Transverse colon (tissue), 4 donors: ENCODE measurements at regions not wholly inside any gene's neighbourhood (a gene's known extent, or its start where the extent isn't known, plus 50 kb on each side); places are given as distances from the start of the nearest gene placed in this dataset.

Experiments used
- DNase-seq: peaks from one replicate; pipeline ENCODE4 v3.0.0-alpha.2; 2019
- H3K27ac ChIP-seq, 4 donors: fragments of 200-600 bp; sonication (generic); 2 replicates each; pipeline ENCODE4 v1.5.1; 2016 to 2018; ENCODE audit warnings: inconsistent platforms in 4 of 4
- H3K27me3 ChIP-seq: fragments of 200-600 bp; sonication (generic); 2 replicates; pipeline ENCODE4 v1.5.1; 2017; ENCODE audit warnings: inconsistent platforms
- H3K36me3 ChIP-seq, 4 donors: fragments of 200-600 bp; sonication (generic); 2 replicates each; pipeline ENCODE4 v1.5.1; 2017 to 2019; ENCODE audit warnings: inconsistent platforms in 4 of 4
- H3K4me1 ChIP-seq, 4 donors: fragments of 200-600 bp; sonication (generic); 2 replicates each; pipeline ENCODE4 v1.5.1; 2017 to 2020; ENCODE audit warnings: inconsistent platforms in 4 of 4
- H3K4me3 ChIP-seq, 4 donors: fragments of 200-600 bp; sonication (generic); 1 replicate in 1 of 4; 2 replicates in 3 of 4; pipeline versions ENCODE4 v1.5.1 to v1.6.1; 2017 to 2019; ENCODE audit warnings: inconsistent platforms in 4 of 4
- H3K9me3 ChIP-seq, 2 donors: fragments of 200-600 bp; sonication (generic); 2 replicates each; pipeline ENCODE4 v1.5.1; 2017 to 2019; ENCODE audit warnings: inconsistent platforms in 2 of 2
- EP300 ChIP-seq: sonication (generic); formaldehyde crosslinking; IDR thresholded peaks from one replicate; pipeline ENCODE4 v1.6.1; 2017; ENCODE audit warnings: antibody characterized with exemption, low read depth
- POLR2A ChIP-seq: fragments of 450-650 bp; IDR thresholded peaks from one replicate; pipeline ENCODE4 v1.6.1; 2016; ENCODE audit warnings: antibody characterized with exemption, mild to moderate bottlenecking, moderate library complexity
- POLR2AphosphoS5 ChIP-seq, 3 donors: sonication (generic); formaldehyde crosslinking; IDR thresholded peaks; one replicate each; pipeline ENCODE4 v1.6.1; 2016; ENCODE audit warnings: antibody characterized with exemption in 3 of 3
- WGBS, 2 donors: methylation state at CpG; one replicate each; pipeline ENCODE4 v1.1.5; 2018; ENCODE audit warnings: low coverage in 1 of 2; 5-methylcytosine and 5-hydroxymethylcytosine counted together
- in situ Hi-C, 4 donors: fragments of 200-750 bp; cut with MboI; loops; one replicate each; pipeline versions ENCODE4 v1.15.0 to v1.15.1; 2017; ENCODE audit warnings: low sequenced_read_pairs in 3 of 4, low pct_ligation_motif_present in 1 of 4, low pct_unique_long_range_greater_than_20kb in 1 of 4
- intact Hi-C: fragments of 100-400 bp; cut with DNase I; formaldehyde crosslinking; loops from one replicate; pipeline ENCODE4 v1.15.1; 2023; ENCODE audit warnings: low total_unique reads
- TF ChIP-seq, protein P1 (sequence below), 5 experiments: fragments of 200-600 bp in 3 of 5; fragments of 450-650 bp in 2 of 5; sonication (generic) in 3 of 5; IDR thresholded peaks; 1 replicate in 2 of 5; 2 replicates in 3 of 5; pipeline ENCODE4 v1.5.1; 2016 to 2017; ENCODE audit warnings: antibody characterized with exemption in 5 of 5, inconsistent platforms in 3 of 5, mild to moderate bottlenecking in 2 of 5, moderate library complexity in 1 of 5

DNA sequence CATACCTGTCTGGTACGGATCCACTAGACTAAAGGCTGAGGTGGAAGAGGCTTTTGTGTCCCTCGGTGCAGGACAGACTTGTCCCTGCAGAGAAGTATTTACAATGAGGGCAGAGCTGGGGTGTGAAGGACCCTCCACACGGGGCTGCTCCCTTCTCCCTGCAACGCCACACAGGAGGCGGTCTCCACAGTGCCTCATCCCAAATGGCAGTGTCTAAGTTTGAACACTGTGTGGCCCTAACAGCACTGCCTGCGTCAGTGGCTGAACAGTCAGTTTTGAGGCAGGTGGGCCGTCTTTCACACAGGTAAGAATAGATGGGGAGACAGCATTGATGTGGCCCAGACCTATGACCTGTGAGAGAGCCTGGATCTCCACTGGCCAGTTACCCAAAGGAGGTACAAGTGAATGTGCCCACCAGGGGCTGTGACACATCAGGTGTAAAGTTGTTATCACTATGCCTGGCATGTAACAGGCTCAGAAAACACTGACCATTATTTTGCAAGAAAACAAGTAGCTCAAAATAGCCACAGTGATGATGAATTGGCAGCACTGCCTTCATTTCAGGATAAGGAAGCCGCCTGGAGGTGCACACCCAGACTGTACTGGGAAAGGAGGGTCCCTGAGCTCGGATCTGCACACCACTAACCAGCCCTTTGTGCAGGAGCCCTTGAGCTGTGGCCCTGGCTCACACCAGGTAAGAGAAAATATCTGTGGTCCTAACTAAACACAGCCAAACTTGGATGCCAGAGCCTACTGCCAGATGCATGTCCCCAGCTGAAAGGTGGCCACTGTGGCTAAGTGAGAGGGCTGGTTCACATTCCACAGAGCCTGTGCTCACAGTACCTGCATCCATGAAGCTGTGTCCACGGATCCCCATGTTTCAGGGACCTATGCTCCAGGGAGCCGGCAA lies 246.7 kb downstream of the DLL1 start:
- in situ Hi-C loops = no loop called here
- Histone ChIP-seq H3K36me3 (no peaks in the 10 kb centered on the region), H3K9me3 (no peaks in the 10 kb centered on the region), H3K27ac (no peak overlapping the region), H3K4me1 (peaks cover 0 to 23% (median 6%) of the 10 kb centered on the region in 4 donors), H3K4me3 (no peak overlapping the region), H3K27me3 (no peaks in the 10 kb centered on the region)
- no peak for DNase-seq
- intact Hi-C loops = no loop called here
- WGBS, 2 donors = 83 to 100% methylated on average over 2 to 11 of the region's 11 CpGs
- TF ChIP-seq POLR2AphosphoS5 (IDR thresholded peaks at IDR 0.05) (no peak), EP300 (no peak), POLR2A (no peak)
- TF ChIP-seq, protein P1, sequence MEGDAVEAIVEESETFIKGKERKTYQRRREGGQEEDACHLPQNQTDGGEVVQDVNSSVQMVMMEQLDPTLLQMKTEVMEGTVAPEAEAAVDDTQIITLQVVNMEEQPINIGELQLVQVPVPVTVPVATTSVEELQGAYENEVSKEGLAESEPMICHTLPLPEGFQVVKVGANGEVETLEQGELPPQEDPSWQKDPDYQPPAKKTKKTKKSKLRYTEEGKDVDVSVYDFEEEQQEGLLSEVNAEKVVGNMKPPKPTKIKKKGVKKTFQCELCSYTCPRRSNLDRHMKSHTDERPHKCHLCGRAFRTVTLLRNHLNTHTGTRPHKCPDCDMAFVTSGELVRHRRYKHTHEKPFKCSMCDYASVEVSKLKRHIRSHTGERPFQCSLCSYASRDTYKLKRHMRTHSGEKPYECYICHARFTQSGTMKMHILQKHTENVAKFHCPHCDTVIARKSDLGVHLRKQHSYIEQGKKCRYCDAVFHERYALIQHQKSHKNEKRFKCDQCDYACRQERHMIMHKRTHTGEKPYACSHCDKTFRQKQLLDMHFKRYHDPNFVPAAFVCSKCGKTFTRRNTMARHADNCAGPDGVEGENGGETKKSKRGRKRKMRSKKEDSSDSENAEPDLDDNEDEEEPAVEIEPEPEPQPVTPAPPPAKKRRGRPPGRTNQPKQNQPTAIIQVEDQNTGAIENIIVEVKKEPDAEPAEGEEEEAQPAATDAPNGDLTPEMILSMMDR (IDR thresholded peaks at IDR 0.05) = no peak

DNA sequence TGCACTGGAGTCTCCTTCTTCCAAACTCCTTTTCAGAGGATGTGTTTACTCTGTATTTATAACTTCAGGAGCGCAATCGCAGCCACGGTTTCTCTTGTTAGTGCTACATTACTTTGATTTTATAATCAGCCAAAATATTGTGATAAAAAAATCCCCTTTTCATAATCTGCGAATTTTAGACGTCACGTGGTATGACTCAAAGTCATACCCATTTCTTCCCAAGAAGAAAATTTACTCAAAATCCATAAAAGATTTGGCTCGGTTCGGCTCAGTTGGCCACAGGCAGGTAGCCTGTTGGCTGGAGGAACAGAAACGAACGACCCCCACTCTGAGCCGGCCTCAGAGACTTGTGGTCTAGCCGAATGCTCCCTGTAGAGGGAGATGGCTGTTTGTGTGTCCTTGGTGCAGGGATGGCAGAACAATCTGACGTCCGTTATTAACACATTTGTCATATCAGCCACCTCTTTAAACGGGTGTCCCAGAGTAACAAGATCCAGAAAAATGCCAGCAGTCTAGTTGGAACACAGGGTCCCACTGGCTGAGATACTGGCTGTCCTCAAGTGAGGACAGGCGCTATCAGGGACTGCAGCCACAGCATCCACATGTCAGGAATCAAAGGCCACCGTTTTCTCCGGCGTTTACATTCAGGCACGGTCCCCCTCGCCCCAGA lies 247.6 kb downstream of the DLL1 start:
- Histone ChIP-seq H3K4me1 (peaks cover 0 to 17% (median 6%) of the 10 kb centered on the region in 4 donors), H3K27me3 (no peaks in the 10 kb centered on the region), H3K27ac (no peak overlapping the region), H3K4me3 (no peak overlapping the region), H3K9me3 (no peaks in the 10 kb centered on the region), H3K36me3 (no peaks in the 10 kb centered on the region)
- intact Hi-C loops = no loop called here
- in situ Hi-C loops = no loop called here
- no peak for DNase-seq
- no peak for TF ChIP-seq POLR2A
- no peak for TF ChIP-seq POLR2AphosphoS5 (IDR thresholded peaks at IDR 0.05)
- TF ChIP-seq, protein P1 (IDR thresholded peaks at IDR 0.05) = no peak
- no peak for TF ChIP-seq EP300
- WGBS, 2 donors = 89 to 90% methylated on average over 12 to 21 of the region's 21 CpGs

DNA sequence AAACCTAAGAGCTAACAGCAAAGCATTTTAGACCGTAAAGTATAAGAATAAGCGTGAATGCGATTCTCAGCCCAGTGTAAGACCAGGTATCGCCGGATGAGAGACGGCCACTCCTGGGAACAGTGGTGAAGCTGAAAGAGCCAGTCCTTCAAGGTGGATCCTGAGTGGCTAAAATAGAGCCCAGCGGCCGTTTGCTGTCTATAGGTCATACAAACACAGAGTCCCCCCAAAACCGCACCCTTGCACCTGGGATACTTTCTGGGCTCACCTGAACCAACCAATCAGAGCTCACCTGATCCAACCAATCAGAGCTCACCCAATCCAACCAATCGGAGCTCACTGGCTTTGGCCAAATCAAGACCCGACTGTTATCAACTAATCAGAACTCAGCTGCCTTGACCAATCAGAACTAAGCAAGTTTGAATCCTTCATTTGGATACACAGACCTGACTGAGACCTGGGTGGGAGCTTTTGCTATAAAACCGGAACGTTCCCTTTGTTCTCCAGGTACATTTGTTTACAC lies 248.2 kb downstream of the DLL1 start:
- no peak for DNase-seq
- no peaks in the 10 kb centered on the region for H3K9me3 ChIP-seq
- 91 to 100% methylated on average over 4 to 13 of the region's 13 CpGs for whole genome bisulfite sequencing, 2 donors
- H3K4me3 ChIP-seq = no peak overlapping the region
- no peak overlapping the region for H3K27ac ChIP-seq
- intact Hi-C loops (no loop called here), in situ Hi-C loops (no loop called here)
- H3K27me3 ChIP-seq = no peaks in the 10 kb centered on the region
- H3K36me3 ChIP-seq = no peaks in the 10 kb centered on the region
- peaks cover 0 to 18% (median 6%) of the 10 kb centered on the region in 4 donors for H3K4me1 ChIP-seq
- TF ChIP-seq POLR2AphosphoS5 (IDR thresholded peaks at IDR 0.05) (no peak), POLR2A (no peak), EP300 (no peak)

DNA sequence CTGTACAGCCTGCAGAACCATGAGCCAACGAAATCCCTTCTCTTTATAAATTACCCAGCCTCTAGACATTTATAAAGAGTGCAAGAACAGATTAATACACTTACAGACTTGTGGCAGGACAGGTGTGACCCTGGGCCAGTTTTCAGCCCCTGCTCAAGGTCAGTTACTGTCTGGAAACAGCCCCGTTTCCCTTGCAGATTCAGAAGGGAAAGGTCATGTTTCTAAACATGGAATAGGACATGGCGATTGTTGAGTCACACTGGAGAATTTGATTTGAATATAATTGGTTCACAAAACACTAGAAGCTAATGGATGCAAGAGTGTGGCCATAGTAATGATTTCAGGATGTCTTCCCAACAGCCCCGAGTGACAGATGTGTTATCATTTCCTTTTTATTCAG lies 248.8 kb downstream of the DLL1 start:
- TF ChIP-seq EP300 (no peak), POLR2AphosphoS5 (IDR thresholded peaks at IDR 0.05) (no peak), POLR2A (no peak)
- TF ChIP-seq, protein P1 (IDR thresholded peaks at IDR 0.05) = no peak
- Histone ChIP-seq H3K36me3 (no peaks in the 10 kb centered on the region), H3K27me3 (no peaks in the 10 kb centered on the region), H3K4me3 (no peak overlapping the region), H3K9me3 (no peaks in the 10 kb centered on the region), H3K4me1 (peaks cover 3 to 16% (median 6%) of the 10 kb centered on the region in 4 donors), H3K27ac (no peak overlapping the region)
- intact Hi-C loops (no loop called here), in situ Hi-C loops (no loop called here)
- 68 to 81% methylated on average over 4 of the region's 4 CpGs for WGBS, 2 donors
- DNase-seq = no peak
